ENCODE measurements at regions not wholly inside any gene's neighbourhood (a gene's known extent, or its start where the extent isn't known, plus 50 kb on each side); places are given as distances from the start of the nearest gene placed in this dataset.

- no peak overlapping the region for H3K4me3 ChIP-seq (ENCODE audit: low read depth, low read length)
- no peak for DNase-seq (ENCODE audit: low read depth)
Measured at GRCh38 chr6:122042960-122043735, 356.3 kb upstream of the HSF2 start.

GRCh38 chr6:122048570-122048969, 350.9 kb upstream of the HSF2 start:
- TF ChIP-seq, protein P1, sequence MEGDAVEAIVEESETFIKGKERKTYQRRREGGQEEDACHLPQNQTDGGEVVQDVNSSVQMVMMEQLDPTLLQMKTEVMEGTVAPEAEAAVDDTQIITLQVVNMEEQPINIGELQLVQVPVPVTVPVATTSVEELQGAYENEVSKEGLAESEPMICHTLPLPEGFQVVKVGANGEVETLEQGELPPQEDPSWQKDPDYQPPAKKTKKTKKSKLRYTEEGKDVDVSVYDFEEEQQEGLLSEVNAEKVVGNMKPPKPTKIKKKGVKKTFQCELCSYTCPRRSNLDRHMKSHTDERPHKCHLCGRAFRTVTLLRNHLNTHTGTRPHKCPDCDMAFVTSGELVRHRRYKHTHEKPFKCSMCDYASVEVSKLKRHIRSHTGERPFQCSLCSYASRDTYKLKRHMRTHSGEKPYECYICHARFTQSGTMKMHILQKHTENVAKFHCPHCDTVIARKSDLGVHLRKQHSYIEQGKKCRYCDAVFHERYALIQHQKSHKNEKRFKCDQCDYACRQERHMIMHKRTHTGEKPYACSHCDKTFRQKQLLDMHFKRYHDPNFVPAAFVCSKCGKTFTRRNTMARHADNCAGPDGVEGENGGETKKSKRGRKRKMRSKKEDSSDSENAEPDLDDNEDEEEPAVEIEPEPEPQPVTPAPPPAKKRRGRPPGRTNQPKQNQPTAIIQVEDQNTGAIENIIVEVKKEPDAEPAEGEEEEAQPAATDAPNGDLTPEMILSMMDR (conservative IDR thresholded peaks at IDR 0.05; ENCODE audit: low read depth, low read length), result no peak
- peak; percentile 33 for DNase-seq (ENCODE audit: low read depth)
- peak overlapping the region; percentile 46 for H3K4me3 ChIP-seq (ENCODE audit: low read depth, low read length)

More at GRCh38 chr6:122042960-122043735, 356.3 kb upstream of the HSF2 start:
- TF ChIP-seq, protein P1 (conservative IDR thresholded peaks at IDR 0.05; ENCODE audit: low read depth, low read length), result no peak

GRCh38 chr6:122049341-122049740, 350.1 kb upstream of the HSF2 start:
- peak; percentile 62 for DNase-seq (ENCODE audit: low read depth)
- peak overlapping the region; percentile 46 for H3K4me3 ChIP-seq (ENCODE audit: low read depth, low read length)
- TF ChIP-seq, protein P1 (conservative IDR thresholded peaks at IDR 0.05; ENCODE audit: low read depth, low read length), result peak; percentile 15

GRCh38 chr6:122050242-122050755, 349.2 kb upstream of the HSF2 start:
- no peak overlapping the region for H3K4me3 ChIP-seq (ENCODE audit: low read depth, low read length)
- no peak for DNase-seq (ENCODE audit: low read depth)
- TF ChIP-seq, protein P1 (conservative IDR thresholded peaks at IDR 0.05; ENCODE audit: low read depth, low read length), result no peak

- TF ChIP-seq, protein P1 (conservative IDR thresholded peaks at IDR 0.05; ENCODE audit: low read depth, low read length), result no peak
- no peak overlapping the region for H3K4me3 ChIP-seq (ENCODE audit: low read depth, low read length)
- DNase-seq (ENCODE audit: low read depth), result no peak
Measured at GRCh38 chr6:122052346-122052900, 347.0 kb upstream of the HSF2 start.

- TF ChIP-seq, protein P1 (conservative IDR thresholded peaks at IDR 0.05; ENCODE audit: low read depth, low read length), result no peak
- H3K4me3 ChIP-seq (ENCODE audit: low read depth, low read length), result no peak overlapping the region
- DNase-seq (ENCODE audit: low read depth), result no peak
Measured at GRCh38 chr6:122059918-122060317, 339.5 kb upstream of the HSF2 start.

Data from choroid plexus epithelial cell (primary cell).